Activated CD4-positive, alpha-beta T cell treated with anti-CD3 and anti-CD28 coated beads for 48 hours (primary cell): ENCODE measurements at regions not wholly inside any gene's neighbourhood (a gene's known extent, or its start where the extent isn't known, plus 50 kb on each side); places are given as distances from the start of the nearest gene placed in this dataset.

Source experiments
- DNase-seq: peaks from one replicate; pipeline ENCODE4 v3.0.0-alpha.2; 2020

- no peak for DNase-seq
These were observed 142.5 kb upstream of the SPACA1 start for GRCh38 chr6:87905101-87905641.

- DNase-seq: no peak
These were observed 143.6 kb upstream of the SPACA1 start for GRCh38 chr6:87904011-87904410.

- no peak for DNase-seq
These were observed 144.3 kb upstream of the SPACA1 start for GRCh38 chr6:87903323-87903722.

GRCh38 chr6:87902383-87902782 lies 145.3 kb upstream of the SPACA1 start:
- DNase-seq: no peak

- DNase-seq: no peak
These were observed 146.0 kb upstream of the SPACA1 start for GRCh38 chr6:87901613-87902012.

GRCh38 chr6:87900160-87900698 lies 147.4 kb upstream of the SPACA1 start:
- no peak for DNase-seq

- DNase-seq: no peak
These were observed 148.0 kb upstream of the SPACA1 start for GRCh38 chr6:87899499-87900147.

GRCh38 chr6:87897663-87898062 lies 150.0 kb upstream of the SPACA1 start:
- no peak for DNase-seq

- no peak for DNase-seq
These were observed 150.6 kb upstream of the SPACA1 start for GRCh38 chr6:87897013-87897412.

GRCh38 chr6:87887266-87887665 lies 160.4 kb upstream of the SPACA1 start:
- DNase-seq: no peak

- no peak for DNase-seq
These were observed 163.4 kb upstream of the SPACA1 start for GRCh38 chr6:87884203-87884602.

GRCh38 chr6:87881342-87881895 lies 166.2 kb upstream of the SPACA1 start:
- DNase-seq: no peak

- DNase-seq: no peak
These were observed 168.3 kb upstream of the SPACA1 start for GRCh38 chr6:87879132-87879861.

GRCh38 chr6:87875781-87876180 lies 171.9 kb upstream of the SPACA1 start:
- DNase-seq: no peak

GRCh38 chr6:87873556-87873955 lies 171.5 kb upstream of the AKIRIN2 start:
- DNase-seq: no peak

GRCh38 chr6:87870556-87870955 lies 168.5 kb upstream of the AKIRIN2 start:
- DNase-seq: no peak

- no peak for DNase-seq
These were observed 167.3 kb upstream of the AKIRIN2 start for GRCh38 chr6:87869064-87869905.

- DNase-seq: no peak
These were observed 158.9 kb upstream of the AKIRIN2 start for GRCh38 chr6:87860902-87861301.

GRCh38 chr6:87858440-87858839 lies 156.4 kb upstream of the AKIRIN2 start:
- DNase-seq: no peak

GRCh38 chr6:87851674-87852299 lies 149.8 kb upstream of the AKIRIN2 start:
- DNase-seq: no peak

- DNase-seq: no peak
These were observed 146.6 kb upstream of the AKIRIN2 start for GRCh38 chr6:87848616-87849015.

- DNase-seq: no peak
These were observed 145.8 kb upstream of the AKIRIN2 start for GRCh38 chr6:87847830-87848210.
